ENCODE measurements at regions not wholly inside any gene's neighbourhood (a gene's known extent, or its start where the extent isn't known, plus 50 kb on each side); places are given as distances from the start of the nearest gene placed in this dataset.
A peak's percentile ranks its signal among the peaks of the same experiment; 100 is the strongest.

DNA sequence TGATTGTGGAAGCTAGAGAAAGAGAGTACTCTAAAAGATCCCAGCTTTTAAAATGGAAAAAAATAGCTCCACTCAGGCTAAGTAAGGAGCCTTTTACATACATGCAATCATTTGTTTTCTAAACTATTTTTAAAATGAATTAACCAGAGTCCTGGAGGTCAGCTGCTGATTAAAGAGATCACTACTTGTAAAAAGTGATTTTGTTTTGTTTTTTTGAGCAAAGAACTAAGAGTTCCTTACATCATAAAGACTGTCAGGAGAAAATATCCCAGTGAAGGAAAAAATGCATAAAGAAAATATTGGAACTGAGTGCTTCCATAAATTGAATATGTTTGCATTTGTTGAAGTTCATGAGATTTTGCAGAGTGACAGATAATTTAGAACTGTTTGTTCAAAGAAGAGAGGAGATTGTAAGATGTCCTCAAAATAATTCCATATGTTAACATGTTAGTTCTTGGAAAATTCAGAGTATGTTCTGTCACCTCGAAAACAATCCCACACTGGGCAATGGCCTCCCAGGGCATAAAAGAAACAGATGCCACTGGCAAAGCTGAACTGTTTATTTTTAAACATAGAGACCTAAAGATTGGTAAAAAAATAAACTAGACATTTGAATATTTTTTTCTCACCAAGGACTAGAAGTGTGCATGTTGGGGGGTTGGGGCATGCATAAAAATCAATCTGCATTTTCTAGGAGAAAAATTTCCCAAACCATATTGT is 264.7 kb downstream of the NPR3 start:
- ChIA-PET POLR2A (no interaction called here), CTCF (no interaction called here)
- H3K36me3 ChIP-seq (ENCODE audit: insufficient read depth, low read length): no peaks in the 10 kb centered on the region
- no peaks in the 10 kb centered on the region for H3K9me3 ChIP-seq (ENCODE audit: low read length)
- no peak overlapping the region for H3K4me3 Mint-ChIP-seq
- no peaks in the 10 kb centered on the region for H3K27me3 ChIP-seq (ENCODE audit: insufficient read depth, low read length, poor library complexity, severe bottlenecking)
- no peaks in the 10 kb centered on the region for H3K27me3 Mint-ChIP-seq
- H3K4me1 Mint-ChIP-seq: no peaks in the 10 kb centered on the region
- no peak overlapping the region for H3K27ac Mint-ChIP-seq
- no peak overlapping the region for H3K4me3 ChIP-seq (ENCODE audit: low read length)
- DNase-seq: no peak
- no peaks in the 10 kb centered on the region for H3K36me3 Mint-ChIP-seq
- H3K27ac ChIP-seq (ENCODE audit: low read depth, low read length): no peak overlapping the region
- peaks cover 3 to 14% (median 6%) of the 10 kb centered on the region in 5 donors for H3K9me3 Mint-ChIP-seq
- H3K4me1 ChIP-seq (ENCODE audit: insufficient read depth, low read length): no peaks in the 10 kb centered on the region

DNA sequence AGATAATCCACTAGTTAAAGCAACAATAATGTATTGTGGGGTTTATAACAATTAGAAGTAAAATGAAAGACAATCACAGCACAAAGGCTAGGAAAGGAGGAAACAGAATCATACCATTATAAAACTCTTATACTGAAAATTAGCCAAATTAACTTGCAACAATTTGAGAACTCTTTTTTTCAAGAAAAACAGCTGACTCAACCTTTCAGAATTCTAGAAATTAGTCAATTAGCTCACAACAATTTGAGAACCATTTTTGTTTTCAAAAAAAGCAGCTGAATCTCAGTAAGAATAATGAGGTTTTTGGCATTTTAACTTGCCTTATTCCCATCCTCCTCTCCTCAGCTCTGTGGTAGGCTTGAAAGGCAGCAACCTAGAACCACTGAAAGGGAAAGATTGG is 269.9 kb downstream of the NPR3 start:
- peaks cover 6 to 35% (median 7%) of the 10 kb centered on the region in 5 donors for H3K9me3 Mint-ChIP-seq
- POLR2A ChIA-PET: no interaction called here
- no peaks in the 10 kb centered on the region for H3K4me1 ChIP-seq (ENCODE audit: insufficient read depth, low read length)
- H3K27ac ChIP-seq (ENCODE audit: low read depth, low read length): no peak overlapping the region
- H3K27me3 ChIP-seq (ENCODE audit: insufficient read depth, low read length, poor library complexity, severe bottlenecking): no peaks in the 10 kb centered on the region
- no peaks in the 10 kb centered on the region for H3K27me3 Mint-ChIP-seq
- H3K9me3 ChIP-seq (ENCODE audit: low read length): no peaks in the 10 kb centered on the region
- H3K36me3 Mint-ChIP-seq: no peaks in the 10 kb centered on the region
- H3K4me3 Mint-ChIP-seq: no peak overlapping the region
- H3K27ac Mint-ChIP-seq: no peak overlapping the region
- H3K36me3 ChIP-seq (ENCODE audit: insufficient read depth, low read length): no peaks in the 10 kb centered on the region
- DNase-seq: no peak
- no peak overlapping the region for H3K4me3 ChIP-seq (ENCODE audit: low read length)
- H3K4me1 Mint-ChIP-seq: no peaks in the 10 kb centered on the region
- CTCF ChIA-PET: no interaction called here

DNA sequence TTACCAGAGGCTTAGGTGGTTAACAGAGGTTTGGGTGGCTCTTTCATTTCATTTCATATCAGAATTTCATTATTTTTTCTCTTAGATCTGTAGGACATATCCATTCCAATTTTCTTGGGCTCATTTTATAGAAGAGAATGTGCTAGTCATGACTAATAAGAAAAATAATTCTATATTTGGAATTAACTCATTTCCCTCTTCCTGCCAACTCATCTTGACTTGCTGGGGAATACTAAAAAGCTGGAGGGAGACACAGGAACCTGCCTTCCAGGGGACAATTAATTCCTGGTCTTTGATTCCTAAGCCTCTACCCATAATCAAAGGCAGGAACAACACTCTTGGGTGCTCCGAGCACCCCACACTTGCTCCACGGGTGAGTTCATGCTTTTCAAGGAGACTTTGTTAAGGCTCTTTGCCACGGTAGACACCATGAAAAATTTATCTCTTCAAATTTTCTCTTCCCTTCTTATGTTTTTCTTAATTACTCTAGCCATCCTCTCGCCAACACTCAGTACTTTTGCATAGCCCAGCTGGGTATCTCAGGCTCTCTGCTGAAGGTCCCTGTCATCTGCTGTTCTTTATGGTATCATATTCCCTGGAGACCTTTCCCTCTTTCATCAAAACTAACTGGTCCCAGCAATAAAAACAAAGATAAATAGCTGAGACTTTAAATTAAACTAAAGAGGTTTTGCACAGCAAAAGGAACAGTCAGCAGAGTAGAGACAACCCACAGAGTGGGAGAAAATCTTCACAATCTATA is 273.9 kb downstream of the NPR3 start:
- CTCF ChIA-PET: no interaction called here
- H3K4me3 Mint-ChIP-seq: no peak overlapping the region
- no peak for DNase-seq
- no peaks in the 10 kb centered on the region for H3K36me3 Mint-ChIP-seq
- no peaks in the 10 kb centered on the region for H3K4me1 Mint-ChIP-seq
- peak overlapping the region in 1 of 8 donors; percentile 81 for H3K27ac Mint-ChIP-seq
- H3K9me3 Mint-ChIP-seq: peaks cover 2 to 21% (median 3%) of the 10 kb centered on the region in 5 donors
- H3K27me3 ChIP-seq (ENCODE audit: insufficient read depth, low read length, poor library complexity, severe bottlenecking): no peaks in the 10 kb centered on the region
- H3K27me3 Mint-ChIP-seq: no peaks in the 10 kb centered on the region
- H3K4me1 ChIP-seq (ENCODE audit: insufficient read depth, low read length): no peaks in the 10 kb centered on the region
- H3K4me3 ChIP-seq (ENCODE audit: low read length): no peak overlapping the region
- no peak overlapping the region for H3K27ac ChIP-seq (ENCODE audit: low read depth, low read length)
- no peaks in the 10 kb centered on the region for H3K9me3 ChIP-seq (ENCODE audit: low read length)
- H3K36me3 ChIP-seq (ENCODE audit: insufficient read depth, low read length): no peaks in the 10 kb centered on the region
- POLR2A ChIA-PET: no interaction called here

DNA sequence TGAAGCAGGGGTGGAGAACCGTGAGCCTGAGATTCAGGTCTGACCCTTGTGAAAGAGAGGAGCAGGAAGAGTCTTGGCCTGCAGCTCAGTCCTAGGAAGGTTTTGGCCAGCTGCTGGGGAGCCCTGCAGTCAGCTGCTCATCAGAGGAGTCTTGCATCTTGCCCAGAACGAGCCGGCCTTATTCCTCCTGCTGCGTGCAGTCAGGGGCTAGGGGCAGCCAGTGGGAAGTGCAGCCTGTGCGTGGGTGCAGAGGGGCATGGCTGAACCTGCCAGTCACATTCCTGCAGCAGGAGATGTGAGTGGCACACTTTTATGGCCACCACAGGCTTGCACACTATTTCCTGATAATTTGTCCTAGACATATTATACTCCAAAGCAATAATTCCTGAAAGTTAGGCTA is 278.7 kb downstream of the NPR3 start:
- H3K27ac Mint-ChIP-seq: no peak overlapping the region
- H3K4me1 ChIP-seq (ENCODE audit: insufficient read depth, low read length): no peaks in the 10 kb centered on the region
- H3K27ac ChIP-seq (ENCODE audit: low read depth, low read length): no peak overlapping the region
- H3K27me3 Mint-ChIP-seq: no peaks in the 10 kb centered on the region
- peaks cover 1 to 8% (median 2%) of the 10 kb centered on the region in 5 donors for H3K9me3 Mint-ChIP-seq
- CTCF ChIA-PET: no interaction called here
- no peak for DNase-seq
- H3K4me3 Mint-ChIP-seq: no peak overlapping the region
- POLR2A ChIA-PET: no interaction called here
- H3K4me3 ChIP-seq (ENCODE audit: low read length): no peak overlapping the region
- no peaks in the 10 kb centered on the region for H3K9me3 ChIP-seq (ENCODE audit: low read length)
- H3K27me3 ChIP-seq (ENCODE audit: insufficient read depth, low read length, poor library complexity, severe bottlenecking): no peaks in the 10 kb centered on the region
- H3K4me1 Mint-ChIP-seq: no peaks in the 10 kb centered on the region
- H3K36me3 ChIP-seq (ENCODE audit: insufficient read depth, low read length): no peaks in the 10 kb centered on the region
- H3K36me3 Mint-ChIP-seq: no peaks in the 10 kb centered on the region

DNA sequence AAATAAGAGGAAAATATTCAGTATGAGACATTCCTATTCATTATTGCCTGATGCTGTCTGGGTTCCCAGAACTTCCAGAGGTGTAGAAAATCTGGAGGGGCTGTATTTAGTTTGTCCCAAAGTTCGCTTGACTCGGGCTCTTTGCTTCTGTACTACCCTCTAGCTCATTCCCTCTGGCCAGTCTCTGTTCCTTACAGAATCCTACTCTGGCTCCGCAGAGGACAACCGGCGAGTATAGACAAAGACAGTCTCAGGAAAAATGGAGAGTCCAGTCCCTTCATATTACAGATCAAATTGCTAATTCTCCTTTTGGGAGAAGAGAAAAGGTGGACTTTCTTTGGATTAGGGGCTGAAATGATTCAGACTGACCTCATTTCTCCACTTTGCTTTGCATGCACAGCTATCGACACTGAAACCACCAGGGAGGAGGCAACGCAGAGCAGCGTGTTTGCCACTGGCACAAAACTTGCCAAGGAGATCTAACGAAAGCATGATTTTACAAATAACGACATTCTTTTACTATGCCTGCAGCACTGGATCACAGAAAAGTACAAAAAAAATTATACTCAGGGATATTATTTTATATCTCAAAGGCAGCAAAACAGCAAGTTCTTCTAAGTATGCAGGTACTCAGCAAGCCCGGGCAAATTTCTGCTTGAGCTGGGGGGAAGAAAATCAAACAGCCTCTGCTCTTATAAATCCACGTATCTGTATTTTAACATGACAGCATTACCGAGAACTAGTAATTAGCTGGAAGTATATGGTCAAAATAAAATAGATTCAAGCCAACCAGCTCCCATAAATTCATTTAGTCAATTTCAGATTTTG is 279.7 kb downstream of the NPR3 start:
- Mint-ChIP-seq H3K9me3 (peaks cover 1 to 6% (median 2%) of the 10 kb centered on the region in 5 donors), H3K4me1 (no peaks in the 10 kb centered on the region), H3K27me3 (no peaks in the 10 kb centered on the region), H3K27ac (no peak overlapping the region), H3K36me3 (no peaks in the 10 kb centered on the region), H3K4me3 (no peak overlapping the region)
- Histone ChIP-seq H3K4me1 (ENCODE audit: insufficient read depth, low read length) (no peaks in the 10 kb centered on the region), H3K27ac (ENCODE audit: low read depth, low read length) (no peak overlapping the region), H3K27me3 (ENCODE audit: insufficient read depth, low read length, poor library complexity, severe bottlenecking) (no peaks in the 10 kb centered on the region), H3K4me3 (ENCODE audit: low read length) (no peak overlapping the region), H3K9me3 (ENCODE audit: low read length) (no peaks in the 10 kb centered on the region), H3K36me3 (ENCODE audit: insufficient read depth, low read length) (no peaks in the 10 kb centered on the region)
- DNase-seq: no peak
- POLR2A ChIA-PET: no interaction called here
- CTCF ChIA-PET: no interaction called here

DNA sequence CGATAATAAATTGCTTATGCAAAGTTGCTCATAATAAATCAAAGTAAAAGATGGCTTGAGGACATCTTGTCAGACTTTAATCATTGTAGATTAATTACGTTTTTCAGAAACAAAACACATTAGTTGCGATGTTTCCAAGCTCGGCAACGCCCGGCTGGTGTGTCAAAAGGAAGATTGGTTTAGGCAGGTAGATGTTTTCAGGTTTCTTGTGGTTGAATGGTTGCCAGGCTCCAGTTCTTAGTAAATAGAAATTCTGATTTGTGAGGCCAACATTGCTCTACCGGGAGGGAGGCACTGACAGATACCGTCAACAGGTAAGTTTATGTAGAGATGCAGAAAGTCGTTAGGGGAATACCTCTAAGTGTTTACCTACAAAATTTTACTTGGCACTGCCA is 280.3 kb downstream of the NPR3 start:
- no peaks in the 10 kb centered on the region for H3K36me3 ChIP-seq (ENCODE audit: insufficient read depth, low read length)
- H3K4me3 Mint-ChIP-seq: no peak overlapping the region
- ChIA-PET CTCF (no interaction called here), POLR2A (no interaction called here)
- peaks cover 1 to 6% (median 2%) of the 10 kb centered on the region in 5 donors for H3K9me3 Mint-ChIP-seq
- no peak overlapping the region for H3K27ac Mint-ChIP-seq
- no peaks in the 10 kb centered on the region for H3K9me3 ChIP-seq (ENCODE audit: low read length)
- DNase-seq: no peak
- no peaks in the 10 kb centered on the region for H3K4me1 Mint-ChIP-seq
- H3K4me3 ChIP-seq (ENCODE audit: low read length): no peak overlapping the region
- no peaks in the 10 kb centered on the region for H3K36me3 Mint-ChIP-seq
- no peak overlapping the region for H3K27ac ChIP-seq (ENCODE audit: low read depth, low read length)
- H3K27me3 Mint-ChIP-seq: no peaks in the 10 kb centered on the region
- no peaks in the 10 kb centered on the region for H3K27me3 ChIP-seq (ENCODE audit: insufficient read depth, low read length, poor library complexity, severe bottlenecking)
- no peaks in the 10 kb centered on the region for H3K4me1 ChIP-seq (ENCODE audit: insufficient read depth, low read length)

DNA sequence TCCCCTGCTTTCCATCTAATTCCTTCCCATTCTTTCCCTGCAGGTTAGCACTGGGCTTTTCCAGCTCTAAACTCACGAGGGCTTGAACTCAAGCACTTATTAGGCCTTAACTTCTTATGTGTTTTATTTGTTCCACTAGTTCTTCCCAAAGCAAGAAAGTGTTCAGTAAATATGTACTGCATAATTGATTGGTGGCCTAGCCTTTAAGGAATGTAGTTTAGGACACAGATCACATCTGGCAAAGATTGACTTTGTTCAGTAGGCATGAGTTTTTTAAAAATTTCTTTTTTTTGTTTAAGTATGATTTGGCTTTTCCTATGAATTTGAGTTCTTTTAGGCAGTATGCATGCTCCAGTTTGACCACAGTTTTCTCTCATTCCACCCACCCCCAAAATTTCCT is 285.2 kb downstream of the NPR3 start:
- no peak overlapping the region for H3K27ac Mint-ChIP-seq

DNA sequence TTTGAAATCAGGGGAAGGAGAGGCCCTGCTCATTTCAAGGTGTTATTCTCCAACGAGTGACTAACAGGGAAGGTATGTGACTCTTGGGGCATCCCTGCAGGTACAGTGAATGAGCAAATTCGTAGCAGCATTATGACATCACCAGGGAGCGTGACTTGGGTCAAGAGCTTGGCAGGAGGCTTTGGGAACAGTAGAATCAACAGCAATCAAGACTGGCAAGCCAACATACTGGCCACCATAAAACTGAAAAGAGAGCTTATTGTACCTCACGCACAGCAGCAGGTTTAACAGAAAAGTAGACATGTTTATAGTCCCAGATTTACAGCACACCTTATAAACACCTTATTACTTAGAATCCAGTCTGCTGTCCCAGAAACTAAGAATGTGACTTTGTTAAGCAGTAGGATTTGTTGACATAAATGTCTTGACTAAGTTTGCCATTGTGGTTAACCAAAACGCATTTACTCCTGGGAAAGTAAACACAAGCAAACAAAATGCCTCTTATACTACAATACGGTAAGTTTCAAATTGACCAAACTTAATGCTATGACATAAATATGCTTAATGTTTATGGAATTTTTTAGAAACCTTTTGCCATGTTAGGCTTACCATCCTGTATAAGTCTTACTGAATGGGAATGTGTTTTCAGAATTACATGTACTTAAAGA is 297.8 kb downstream of the NPR3 start:
- no peaks in the 10 kb centered on the region for H3K27me3 ChIP-seq (ENCODE audit: insufficient read depth, low read length, poor library complexity, severe bottlenecking)
- Mint-ChIP-seq H3K27me3 (no peaks in the 10 kb centered on the region), H3K9me3 (peaks cover 4 to 16% (median 5%) of the 10 kb centered on the region in 5 donors), H3K4me3 (no peak overlapping the region), H3K27ac (no peak overlapping the region), H3K36me3 (no peaks in the 10 kb centered on the region), H3K4me1 (no peaks in the 10 kb centered on the region)
- H3K27ac ChIP-seq (ENCODE audit: low read depth, low read length): no peak overlapping the region
- H3K36me3 ChIP-seq (ENCODE audit: insufficient read depth, low read length): no peaks in the 10 kb centered on the region
- DNase-seq: no peak
- ChIA-PET POLR2A (no interaction called here), CTCF (no interaction called here)
- no peaks in the 10 kb centered on the region for H3K4me1 ChIP-seq (ENCODE audit: insufficient read depth, low read length)
- no peak overlapping the region for H3K4me3 ChIP-seq (ENCODE audit: low read length)
- H3K9me3 ChIP-seq (ENCODE audit: low read length): no peaks in the 10 kb centered on the region

More for the DNA sequence above, 285.2 kb downstream of the NPR3 start:
- no peak overlapping the region for H3K4me3 ChIP-seq (ENCODE audit: low read length)
- POLR2A ChIA-PET: no interaction called here
- H3K9me3 ChIP-seq (ENCODE audit: low read length): no peaks in the 10 kb centered on the region
- Mint-ChIP-seq H3K4me1 (no peaks in the 10 kb centered on the region), H3K27me3 (no peaks in the 10 kb centered on the region), H3K4me3 (no peak overlapping the region), H3K9me3 (peaks cover 0 to 14% (median 4%) of the 10 kb centered on the region in 5 donors), H3K36me3 (no peaks in the 10 kb centered on the region)
- CTCF ChIA-PET: no interaction called here
- DNase-seq: no peak
- no peak overlapping the region for H3K27ac ChIP-seq (ENCODE audit: low read depth, low read length)
- H3K27me3 ChIP-seq (ENCODE audit: insufficient read depth, low read length, poor library complexity, severe bottlenecking): no peaks in the 10 kb centered on the region
- no peaks in the 10 kb centered on the region for H3K4me1 ChIP-seq (ENCODE audit: insufficient read depth, low read length)
- H3K36me3 ChIP-seq (ENCODE audit: insufficient read depth, low read length): no peaks in the 10 kb centered on the region
